HG02759 (cell line): ENCODE measurements at regions not wholly inside any gene's neighbourhood (a gene's known extent, or its start where the extent isn't known, plus 50 kb on each side); places are given as distances from the start of the nearest gene placed in this dataset.

Source experiments
- ATAC-seq: cut with Tn5 transposase; IDR thresholded peaks from one replicate; pipeline ENCODE4 v1.9.1; 2021; ENCODE audit warnings: mild to moderate bottlenecking, moderate library complexity; ENCODE audit not compliant: unreplicated experiment

DNA sequence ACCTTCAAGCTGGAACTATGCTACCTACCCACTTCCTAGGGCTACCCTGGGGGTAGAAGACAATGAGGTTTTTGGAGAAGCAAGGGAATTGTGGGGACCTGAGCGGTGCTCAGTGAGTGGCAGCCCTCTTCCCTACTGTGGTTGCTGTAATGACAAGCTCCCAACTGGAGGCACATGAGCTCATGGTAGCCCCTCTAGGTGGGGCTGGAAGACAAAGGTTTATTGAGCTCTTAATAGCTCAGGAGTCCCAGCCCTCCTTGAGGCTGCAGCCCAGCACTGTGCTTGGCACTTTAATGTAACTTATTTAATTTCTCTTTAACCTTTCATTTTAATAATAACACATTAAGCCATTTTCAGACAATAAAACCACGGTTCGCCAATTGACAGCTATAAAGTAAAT is 528.9 kb downstream of the OMA1 start:
- ATAC-seq, result no peak

DNA sequence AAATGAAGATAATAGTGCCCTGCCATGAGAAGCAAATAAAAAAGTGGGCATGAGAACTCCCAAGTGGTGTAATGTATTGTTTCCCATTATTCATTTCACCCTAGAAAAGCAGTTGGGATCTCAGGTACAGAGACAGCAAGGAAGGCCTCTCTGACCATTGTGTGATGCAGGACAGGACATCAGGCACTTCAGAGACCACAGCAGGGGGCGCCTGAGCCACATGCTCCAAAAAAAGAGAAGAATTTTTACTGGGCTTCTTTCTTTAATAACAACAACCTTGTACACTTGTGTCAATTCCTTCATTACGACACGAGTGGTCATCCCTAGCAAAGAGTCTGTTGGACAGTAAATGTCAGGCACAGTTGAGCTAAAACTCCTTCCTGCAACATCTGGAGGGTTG is 533.3 kb downstream of the OMA1 start:
- ATAC-seq, result no peak

DNA sequence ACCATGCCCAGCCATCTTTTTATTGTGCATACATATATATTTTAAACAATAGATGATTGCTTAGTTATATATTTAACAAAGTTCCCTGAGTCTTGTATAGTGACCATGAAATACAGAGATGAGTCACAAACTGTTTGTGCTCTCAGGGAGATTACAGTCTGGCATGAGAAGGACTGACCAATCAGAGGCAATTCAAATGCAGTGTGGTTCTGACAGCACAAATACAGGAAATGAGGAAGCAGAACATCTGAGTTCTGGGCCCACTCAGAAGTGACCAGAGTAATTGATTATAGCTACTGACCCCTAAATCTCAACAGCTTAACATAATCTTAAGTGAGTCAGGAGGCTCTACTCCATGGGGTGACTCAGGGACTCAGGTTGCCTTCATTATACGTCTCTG is 534.5 kb downstream of the OMA1 start:
- ATAC-seq, result no peak

DNA sequence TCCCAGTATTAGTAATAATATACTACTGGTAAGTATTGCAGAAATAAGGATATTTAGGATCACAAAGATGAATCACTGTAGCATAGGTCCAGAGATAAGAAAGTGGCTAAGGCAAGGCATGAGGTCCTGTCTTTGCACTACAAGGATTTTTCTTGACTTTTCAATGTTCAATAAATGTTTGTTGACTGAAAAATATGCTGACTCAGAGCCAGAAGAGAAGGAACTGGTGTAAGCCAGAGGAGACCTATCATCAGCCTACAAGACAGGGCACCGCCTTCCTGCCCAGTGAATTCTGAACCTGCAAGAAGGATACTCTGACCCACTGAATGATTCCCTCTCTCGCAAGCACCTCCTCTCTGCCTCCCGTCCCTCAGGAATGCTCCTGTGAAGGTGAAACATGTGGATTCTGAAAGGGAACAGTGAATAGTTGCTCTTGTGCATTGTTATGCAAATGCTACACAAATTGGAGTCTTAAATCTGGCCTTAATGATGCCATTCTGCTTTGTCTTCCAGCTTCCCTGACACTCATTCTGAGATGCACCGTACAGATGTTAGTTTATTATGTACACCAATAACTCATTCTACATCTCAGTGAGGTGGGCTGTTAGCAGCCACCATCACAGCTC is 540.0 kb downstream of the OMA1 start:
- no peak for ATAC-seq

DNA sequence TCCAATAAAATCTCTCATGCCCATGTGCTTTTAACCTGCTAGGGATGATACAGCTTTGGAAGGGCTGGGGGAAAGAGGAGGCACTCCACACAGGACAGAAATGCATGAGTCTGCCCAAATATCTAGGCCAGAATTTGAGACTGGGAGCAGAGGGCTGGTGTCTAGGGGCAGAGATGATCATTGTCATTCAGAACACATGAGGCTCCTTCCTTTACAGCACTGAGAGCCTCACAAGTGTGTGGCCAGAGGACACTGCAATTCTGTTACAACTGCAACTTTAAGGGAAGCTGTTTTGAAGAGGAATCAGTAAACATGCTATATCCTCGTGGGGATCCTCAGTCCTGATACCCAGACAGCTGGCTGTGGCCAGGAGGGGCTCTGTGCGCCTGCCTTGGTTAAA is 541.3 kb downstream of the OMA1 start:
- ATAC-seq, result no peak

DNA sequence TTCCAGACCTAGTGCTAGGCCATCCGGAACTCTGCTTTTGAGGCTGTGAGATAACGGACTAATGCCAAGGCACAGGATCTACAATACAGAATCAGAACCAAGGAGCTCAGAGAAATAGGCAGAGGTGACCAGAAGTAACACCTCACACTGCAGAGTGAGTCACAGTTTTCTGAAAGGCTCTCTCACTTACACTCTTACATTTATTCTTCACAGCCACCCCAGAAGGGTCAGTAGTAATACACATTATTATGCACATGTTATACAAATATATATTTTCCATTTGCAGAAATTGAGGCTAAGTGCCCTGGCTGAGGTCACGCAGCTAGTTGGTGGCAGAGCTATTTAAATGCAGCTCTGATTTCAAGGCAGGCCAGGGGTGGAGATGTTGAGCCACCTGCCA is 542.5 kb downstream of the OMA1 start:
- ATAC-seq, result no peak

DNA sequence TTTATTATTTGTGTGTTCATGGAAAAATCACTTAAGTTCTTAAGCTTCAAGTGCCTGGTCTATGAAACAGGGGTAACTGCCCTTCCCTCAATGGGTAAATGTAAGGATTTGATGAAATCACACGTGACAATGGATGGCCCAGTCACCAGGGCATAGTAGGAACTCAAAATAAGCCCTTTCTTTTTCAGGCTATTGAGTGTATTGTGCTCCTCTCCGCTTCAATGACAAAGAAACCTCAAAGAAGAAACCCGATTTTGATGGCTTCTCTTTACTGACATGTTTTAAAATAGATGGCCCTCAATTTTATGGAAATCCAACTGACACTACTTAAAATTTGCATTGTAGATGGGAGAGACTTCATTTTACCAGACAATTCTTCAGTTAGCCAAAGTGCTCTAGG is 543.5 kb downstream of the OMA1 start:
- ATAC-seq, result no peak

DNA sequence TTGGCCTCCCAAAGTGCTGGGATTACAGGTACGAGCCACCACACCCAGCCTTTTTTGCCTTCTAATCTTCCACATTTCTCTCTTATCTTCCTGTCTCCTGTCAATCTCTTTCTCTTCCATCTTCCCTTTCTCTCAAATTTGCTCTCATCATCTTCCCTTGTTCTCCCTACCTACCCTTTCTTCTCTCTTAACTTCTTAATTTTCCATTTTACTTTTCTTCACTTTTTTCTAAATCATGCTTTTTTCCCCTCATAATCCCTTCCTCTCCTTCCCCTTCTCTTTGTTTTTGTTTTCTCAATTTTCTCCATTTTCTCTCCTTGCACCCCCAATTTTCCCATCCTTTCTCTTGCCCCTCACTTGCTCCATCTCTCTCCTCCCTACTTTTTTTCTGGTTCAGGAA is 545.7 kb downstream of the OMA1 start:
- no peak for ATAC-seq

DNA sequence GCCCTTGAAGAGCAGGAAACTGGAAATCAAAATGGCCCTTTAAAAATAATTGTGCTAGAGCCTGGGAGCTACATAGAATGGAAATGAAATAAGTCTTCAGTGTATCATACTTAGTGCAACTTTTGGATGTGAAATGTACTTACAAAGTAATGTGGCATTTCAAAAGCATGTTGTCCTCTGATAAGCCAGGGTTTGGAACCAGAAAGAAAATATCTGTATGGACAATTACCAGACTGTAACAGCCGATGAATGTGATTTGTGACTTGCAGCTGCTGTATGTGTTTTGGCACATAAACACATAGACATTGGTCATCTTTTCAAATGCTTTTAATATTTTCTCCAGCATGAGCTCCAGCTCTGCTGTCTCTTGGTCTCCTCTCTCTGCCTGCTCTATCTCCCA is 546.4 kb downstream of the OMA1 start:
- no peak for ATAC-seq

DNA sequence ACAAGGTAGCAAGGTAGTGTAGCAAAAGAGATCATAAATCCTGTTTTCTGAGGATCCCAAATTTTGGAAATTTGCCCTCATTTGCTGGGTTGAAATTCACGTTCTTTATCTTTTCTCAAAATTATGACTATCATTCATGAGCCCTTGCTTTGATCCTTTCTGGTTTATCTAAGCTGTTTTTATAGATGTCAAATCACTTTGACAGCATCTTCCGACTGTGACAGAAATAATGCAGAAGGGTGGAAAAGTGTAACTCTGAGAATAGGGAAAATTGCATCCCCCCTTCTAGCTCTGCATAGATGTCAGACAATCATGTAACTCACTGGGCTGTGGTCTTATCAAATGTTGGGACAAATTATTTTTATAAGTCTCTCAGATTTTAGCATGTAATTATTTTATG is 550.1 kb downstream of the OMA1 start:
- no peak for ATAC-seq

DNA sequence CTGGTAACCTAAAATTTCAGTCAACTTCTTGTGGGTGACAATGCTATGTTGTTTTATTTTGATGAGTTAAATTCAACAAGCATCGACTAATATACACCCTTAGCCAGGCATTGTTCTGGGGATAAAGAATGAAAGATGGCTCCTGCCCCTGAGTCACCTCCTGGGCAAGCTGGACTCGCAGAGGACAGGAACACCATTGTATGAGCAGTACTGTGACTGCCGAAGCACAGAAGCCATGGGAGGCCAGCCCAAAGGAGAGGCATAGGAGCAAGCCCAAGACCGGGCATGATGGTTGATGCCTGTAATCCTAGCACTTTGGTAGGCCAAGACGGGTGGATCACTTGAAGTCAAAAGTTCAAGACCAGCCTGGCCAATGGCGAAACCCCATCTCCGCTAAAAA is 555.2 kb downstream of the OMA1 start:
- ATAC-seq, result no peak

DNA sequence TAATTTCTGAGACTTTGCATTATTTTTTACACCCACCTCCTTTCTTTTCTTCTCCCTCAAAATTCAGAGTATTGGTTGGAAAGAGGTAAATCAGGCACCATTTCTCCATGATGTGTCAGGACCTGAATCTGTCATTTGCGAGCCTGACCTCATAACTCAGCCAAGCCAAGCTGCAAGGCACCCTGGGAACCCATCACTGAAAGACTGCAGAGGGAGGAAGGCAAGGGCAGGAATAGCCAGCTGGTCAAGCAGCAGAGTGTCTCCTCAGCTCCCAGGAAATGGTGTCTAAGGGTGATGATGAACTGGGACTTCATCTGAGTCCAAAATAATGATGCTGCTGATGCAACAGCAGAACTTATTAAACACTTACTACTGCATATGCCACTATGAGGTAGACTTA is 556.6 kb downstream of the OMA1 start:
- no peak for ATAC-seq

DNA sequence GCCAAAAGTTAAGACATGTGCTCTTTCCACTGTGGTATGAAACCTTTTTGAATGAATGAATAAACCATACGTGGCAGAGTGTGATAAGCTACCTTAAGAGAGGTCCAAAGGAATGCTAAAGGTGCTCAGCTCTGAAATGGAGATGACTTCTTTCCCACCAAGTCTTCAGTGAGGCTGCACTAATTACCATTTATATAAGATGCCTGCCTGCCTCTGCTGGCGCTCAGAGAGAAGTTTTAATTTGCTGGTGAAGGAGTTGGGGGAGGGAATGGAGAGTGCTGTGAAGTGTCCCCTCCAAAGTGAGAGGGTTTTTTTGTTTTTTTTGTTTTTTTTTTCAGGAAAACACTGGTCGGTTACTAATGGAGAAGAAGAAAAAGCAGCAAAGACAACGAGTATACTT is 559.0 kb downstream of the OMA1 start:
- ATAC-seq, result no peak

DNA sequence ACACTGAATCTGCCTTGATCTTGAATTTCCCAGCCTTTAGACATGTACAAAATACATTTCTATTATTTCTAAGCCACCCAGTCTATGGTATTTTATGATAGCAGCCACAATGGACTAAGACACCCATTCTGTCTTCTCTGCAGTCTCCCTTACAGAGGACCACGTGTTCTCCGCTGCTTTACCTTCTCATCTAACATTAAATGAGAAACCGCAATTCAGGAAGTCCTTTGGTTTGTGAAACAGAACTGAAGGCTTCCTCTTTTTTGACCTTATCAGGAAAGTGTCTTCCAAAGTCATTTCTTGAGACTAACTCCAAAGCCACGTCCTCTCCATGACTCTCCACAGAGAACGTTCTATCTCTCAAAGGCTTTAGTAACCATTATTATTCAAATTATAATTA is 560.1 kb downstream of the OMA1 start:
- ATAC-seq, result no peak

DNA sequence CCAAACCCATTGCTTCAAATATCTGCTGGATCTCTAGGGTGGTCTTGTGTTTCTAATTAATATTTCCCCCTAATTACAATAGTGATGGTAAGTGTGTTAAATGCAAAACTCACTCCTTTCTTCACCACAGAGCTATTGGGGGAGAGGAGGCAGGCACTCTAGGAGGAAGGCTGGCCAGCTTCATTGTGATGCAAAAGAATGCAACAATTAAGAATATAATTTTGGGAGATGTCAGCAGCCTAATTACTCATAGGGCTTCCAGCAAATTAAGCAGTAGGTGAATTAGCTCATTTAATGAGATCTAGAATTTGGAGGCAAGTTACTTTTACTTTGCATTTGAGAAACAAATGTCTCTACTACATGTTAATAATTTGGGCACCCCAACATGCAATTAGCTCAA is 560.4 kb upstream of the DAB1 start:
- ATAC-seq, result no peak

DNA sequence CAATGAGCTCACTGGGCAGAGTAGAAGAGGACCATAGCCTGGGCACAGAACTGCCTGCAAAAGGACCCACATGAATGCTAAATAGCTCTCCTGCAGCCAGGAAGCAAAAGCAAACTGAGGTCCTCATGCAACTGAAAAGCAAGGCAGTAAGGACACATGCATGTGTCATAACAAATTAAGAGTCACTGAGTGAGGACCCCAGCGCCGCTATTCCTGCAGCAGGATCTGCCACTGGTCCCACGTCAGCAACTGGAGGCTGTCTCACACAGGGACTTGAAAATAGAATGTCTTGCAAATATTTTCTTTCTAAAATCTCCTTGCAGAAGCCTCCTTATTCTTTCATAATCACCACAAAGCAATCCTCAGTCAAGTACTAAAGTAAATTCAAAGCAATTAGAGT is 559.6 kb upstream of the DAB1 start:
- no peak for ATAC-seq

DNA sequence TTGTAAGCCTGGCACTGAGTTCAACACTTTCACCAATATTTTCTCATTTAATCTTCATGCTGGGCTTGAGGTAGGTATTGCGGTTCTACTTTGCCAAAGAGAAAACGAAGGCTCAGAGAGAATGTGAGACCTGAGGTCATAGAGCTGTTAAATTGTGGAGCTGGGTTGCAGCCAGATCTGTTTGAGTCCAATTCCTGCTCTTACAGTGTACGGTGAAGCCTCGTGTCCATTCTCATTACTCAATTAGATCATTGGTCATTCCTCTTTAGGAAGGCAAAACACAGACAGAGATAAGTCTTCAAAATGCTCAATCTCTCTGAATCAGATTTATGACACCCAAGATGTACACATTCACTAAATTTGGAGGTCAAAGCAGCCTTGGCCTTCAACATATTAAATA is 559.0 kb upstream of the DAB1 start:
- no peak for ATAC-seq

DNA sequence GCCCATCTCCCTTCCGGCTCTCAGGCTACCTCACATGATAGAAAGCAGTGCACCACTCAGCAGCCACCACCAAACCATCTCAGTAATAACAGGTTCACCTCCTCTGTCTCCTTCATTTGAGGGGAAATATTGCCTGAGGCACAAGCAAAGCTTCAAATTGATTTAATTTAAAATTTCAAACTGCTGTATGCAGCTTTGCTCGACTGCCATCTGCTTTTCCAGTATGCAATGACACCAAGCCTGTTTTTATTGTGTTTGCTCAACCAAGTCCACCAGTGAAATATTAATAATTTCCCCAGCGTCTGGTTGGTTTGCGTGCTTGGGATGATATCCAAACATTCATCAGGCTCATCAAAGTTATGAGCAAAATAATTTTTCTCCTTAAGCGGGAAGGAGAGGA is 552.4 kb upstream of the DAB1 start:
- ATAC-seq, result no peak

DNA sequence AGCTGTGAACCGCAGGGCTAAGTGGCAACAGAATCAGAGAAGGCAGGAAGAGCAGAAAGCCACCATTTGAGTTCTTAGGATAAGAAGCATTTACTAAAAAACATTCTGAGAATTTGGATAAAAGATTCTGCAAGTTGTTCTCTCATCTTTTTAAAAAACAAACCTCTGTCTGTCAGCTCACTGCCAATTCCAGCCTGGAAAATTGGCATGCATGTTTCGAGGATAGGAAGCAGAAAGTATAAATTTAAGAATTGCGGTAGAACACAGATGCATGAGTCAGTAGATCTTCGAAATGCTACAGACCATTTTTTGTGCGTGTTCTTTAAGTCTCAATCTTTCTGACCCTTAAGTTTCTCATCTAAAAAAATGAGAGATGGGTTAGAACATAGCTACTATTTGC is 544.5 kb upstream of the DAB1 start:
- ATAC-seq, result no peak

DNA sequence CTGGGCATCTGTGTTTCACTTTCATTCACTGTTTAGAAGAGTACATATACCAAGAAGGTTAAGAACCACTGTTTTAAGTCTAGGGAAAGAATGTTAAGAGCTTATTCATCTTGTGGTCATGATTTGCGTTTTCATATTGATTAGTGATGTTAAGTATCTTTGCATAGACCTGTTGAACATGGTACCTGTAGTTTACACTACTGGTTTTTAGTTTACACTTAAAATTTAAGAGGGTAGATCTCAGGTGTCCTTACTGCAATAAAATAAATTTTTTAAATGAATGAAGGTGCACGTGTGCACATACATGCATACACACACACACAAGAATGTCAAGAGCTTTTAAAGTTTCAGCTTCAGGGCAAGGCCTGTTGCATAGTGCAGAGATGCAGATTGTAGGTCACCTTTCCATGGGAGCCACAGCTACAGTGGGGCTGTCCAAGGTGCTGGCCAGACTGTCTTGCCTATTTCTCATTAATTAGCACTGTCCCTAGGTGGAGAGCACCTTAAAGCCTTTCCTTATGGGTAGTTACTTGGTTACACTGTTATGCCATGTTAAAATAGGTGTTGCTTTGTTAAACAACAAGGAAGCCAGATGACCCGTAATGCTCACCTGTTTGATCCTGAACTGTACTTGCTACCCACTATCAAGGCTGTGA is 543.0 kb upstream of the DAB1 start:
- no peak for ATAC-seq

DNA sequence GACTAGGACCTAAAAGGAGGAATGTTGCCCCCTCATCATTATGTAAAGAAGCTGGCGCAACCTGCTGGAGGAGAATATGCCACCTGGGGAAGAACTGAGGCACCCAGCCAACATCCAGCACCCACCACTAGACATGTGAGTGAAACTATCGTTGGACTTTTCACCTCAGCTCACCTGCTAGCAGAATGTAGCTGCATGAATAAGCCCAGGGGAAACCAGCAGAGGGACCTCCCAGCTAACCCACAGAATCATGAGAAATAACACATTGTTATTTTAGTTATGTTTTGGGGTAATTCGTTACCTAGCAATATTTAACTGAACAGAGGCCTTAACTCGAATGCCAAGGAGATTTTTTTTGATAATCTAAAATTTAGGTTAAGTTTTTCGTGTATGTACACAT is 542.5 kb upstream of the DAB1 start:
- ATAC-seq, result no peak

DNA sequence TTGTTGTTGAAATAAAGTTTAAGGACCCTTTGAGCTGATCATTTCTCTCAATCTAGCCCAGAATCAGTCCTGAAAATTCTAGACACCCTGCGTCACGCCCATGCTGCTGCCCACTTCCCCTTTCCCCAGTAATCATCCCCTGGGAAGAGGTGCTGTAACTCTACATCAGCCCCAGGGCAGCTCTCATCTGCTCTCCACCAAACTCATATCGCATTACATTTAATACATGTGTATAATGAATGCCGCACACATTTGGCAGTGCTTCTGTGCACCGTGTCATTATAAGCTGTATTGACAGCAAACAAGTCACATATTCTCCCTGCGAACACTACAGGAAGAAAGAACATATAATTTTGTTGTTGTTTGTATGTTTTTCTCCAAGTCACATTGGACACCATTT is 539.7 kb upstream of the DAB1 start:
- ATAC-seq, result no peak

DNA sequence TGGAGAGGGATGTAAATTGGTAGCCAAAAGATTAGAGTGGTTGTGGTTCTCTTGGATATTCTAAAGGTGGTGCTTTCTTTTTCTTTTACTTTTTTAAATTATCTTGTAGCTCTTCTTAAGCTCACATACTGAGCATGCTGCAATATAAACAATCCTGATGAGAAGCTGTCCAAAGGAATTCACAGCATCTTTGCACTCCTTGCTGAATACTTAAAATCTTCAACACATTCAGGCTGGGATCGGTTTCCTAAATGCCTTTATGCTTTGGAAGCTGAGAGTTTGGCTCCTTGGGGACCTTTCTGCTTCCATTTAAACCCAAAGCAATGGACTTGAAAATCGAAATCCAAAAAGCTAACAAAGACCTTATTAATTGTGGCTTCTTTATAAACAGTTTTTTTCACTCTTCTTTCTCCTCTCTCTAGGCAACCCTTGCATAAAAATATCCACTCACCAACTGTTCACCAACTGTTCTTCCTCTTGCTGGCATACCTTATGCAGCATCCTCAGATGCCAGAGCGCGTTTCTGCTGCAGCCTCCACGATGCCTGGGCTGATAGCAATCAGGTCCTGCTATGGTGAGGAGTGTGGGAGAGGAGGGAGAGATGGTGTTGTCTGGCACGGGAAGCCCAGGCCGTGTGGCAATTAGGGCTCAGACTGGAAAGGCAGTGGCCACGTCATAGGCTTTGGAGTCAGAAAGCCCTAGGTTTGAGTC is 535.8 kb upstream of the DAB1 start:
- no peak for ATAC-seq
